ENCODE measurements at regions not wholly inside any gene's neighbourhood (a gene's known extent, or its start where the extent isn't known, plus 50 kb on each side); places are given as distances from the start of the nearest gene placed in this dataset.

GRCh38 chr12:60308366-60308991 lies 712.6 kb downstream of the SLC16A7 start:
- DNase-seq (ENCODE audit: low read depth in 2 of 3, low spot score in 2 of 3) = no peak

- DNase-seq (ENCODE audit: low read depth in 2 of 3, low spot score in 2 of 3) = no peak
These were observed 716.1 kb downstream of the SLC16A7 start for GRCh38 chr12:60311940-60312339.

- no peak for DNase-seq (ENCODE audit: low read depth in 2 of 3, low spot score in 2 of 3)
These were observed 721.5 kb downstream of the SLC16A7 start for GRCh38 chr12:60317361-60317760.

- DNase-seq (ENCODE audit: low read depth in 2 of 3, low spot score in 2 of 3) = no peak
These were observed 728.9 kb downstream of the SLC16A7 start for GRCh38 chr12:60324746-60325145.

GRCh38 chr12:60333461-60333860 lies 737.6 kb downstream of the SLC16A7 start:
- DNase-seq (ENCODE audit: low read depth in 2 of 3, low spot score in 2 of 3) = no peak

GRCh38 chr12:60335745-60336144 lies 739.9 kb downstream of the SLC16A7 start:
- no peak for DNase-seq (ENCODE audit: low read depth in 2 of 3, low spot score in 2 of 3)

- no peak for DNase-seq (ENCODE audit: low read depth in 2 of 3, low spot score in 2 of 3)
These were observed 742.2 kb downstream of the SLC16A7 start for GRCh38 chr12:60337839-60338549.

GRCh38 chr12:60345442-60345841 lies 749.6 kb downstream of the SLC16A7 start:
- no peak for DNase-seq (ENCODE audit: low read depth in 2 of 3, low spot score in 2 of 3)

- no peak for DNase-seq (ENCODE audit: low read depth in 2 of 3, low spot score in 2 of 3)
These were observed 753.6 kb downstream of the SLC16A7 start for GRCh38 chr12:60349232-60349978.

GRCh38 chr12:60387356-60387755 lies 791.5 kb downstream of the SLC16A7 start:
- DNase-seq (ENCODE audit: low read depth in 2 of 3, low spot score in 2 of 3) = no peak

- DNase-seq (ENCODE audit: low read depth in 2 of 3, low spot score in 2 of 3) = no peak
These were observed 795.2 kb downstream of the SLC16A7 start for GRCh38 chr12:60391051-60391450.

GRCh38 chr12:60391791-60392190 lies 796.0 kb downstream of the SLC16A7 start:
- no peak for DNase-seq (ENCODE audit: low read depth in 2 of 3, low spot score in 2 of 3)

- no peak for DNase-seq (ENCODE audit: low read depth in 2 of 3, low spot score in 2 of 3)
These were observed 797.3 kb downstream of the SLC16A7 start for GRCh38 chr12:60393093-60393492.

GRCh38 chr12:60394665-60395064 lies 798.8 kb downstream of the SLC16A7 start:
- DNase-seq (ENCODE audit: low read depth in 2 of 3, low spot score in 2 of 3) = no peak

- DNase-seq (ENCODE audit: low read depth in 2 of 3, low spot score in 2 of 3) = no peak
These were observed 802.7 kb downstream of the SLC16A7 start for GRCh38 chr12:60398547-60398946.

- DNase-seq (ENCODE audit: low read depth in 2 of 3, low spot score in 2 of 3) = no peak
These were observed 803.2 kb downstream of the SLC16A7 start for GRCh38 chr12:60399064-60399463.

- no peak for DNase-seq (ENCODE audit: low read depth in 2 of 3, low spot score in 2 of 3)
These were observed 807.2 kb downstream of the SLC16A7 start for GRCh38 chr12:60402996-60403395.

GRCh38 chr12:60415351-60415750 lies 819.5 kb downstream of the SLC16A7 start:
- DNase-seq (ENCODE audit: low read depth in 2 of 3, low spot score in 2 of 3) = no peak

- no peak for DNase-seq (ENCODE audit: low read depth in 2 of 3, low spot score in 2 of 3)
These were observed 824.2 kb downstream of the SLC16A7 start for GRCh38 chr12:60419986-60420385.

- DNase-seq (ENCODE audit: low read depth in 2 of 3, low spot score in 2 of 3) = no peak
These were observed 825.9 kb downstream of the SLC16A7 start for GRCh38 chr12:60421741-60422140.

- no peak for DNase-seq (ENCODE audit: low read depth in 2 of 3, low spot score in 2 of 3)
These were observed 841.5 kb downstream of the SLC16A7 start for GRCh38 chr12:60437297-60437696.

- DNase-seq (ENCODE audit: low read depth in 2 of 3, low spot score in 2 of 3) = no peak
These were observed 845.7 kb downstream of the SLC16A7 start for GRCh38 chr12:60441577-60441976.

Data from activated CD8-positive, alpha-beta memory T cell treated with anti-CD3 and anti-CD28 coated beads for 48 hours (primary cell).